ENCODE measurements at regions not wholly inside any gene's neighbourhood (a gene's known extent, or its start where the extent isn't known, plus 50 kb on each side); places are given as distances from the start of the nearest gene placed in this dataset.
"Not testable (repeated sequence)": the region's sequence is repeated elsewhere in the genome, so short reads cannot be mapped to it uniquely, and the experiment has no call there.

- DNase-seq (ENCODE audit: low spot score), result peak; percentile 70
These were observed 1232.3 kb upstream of the ZEB2 start for GRCh38 chr2:145752091-145752806.

GRCh38 chr2:145751629-145752028 is 1231.7 kb upstream of the ZEB2 start:
- DNase-seq (ENCODE audit: low spot score), result peak; percentile 46

GRCh38 chr2:145751155-145751554 is 1231.2 kb upstream of the ZEB2 start:
- no peak for DNase-seq (ENCODE audit: low spot score)

GRCh38 chr2:145750612-145751011 is 1230.7 kb upstream of the ZEB2 start:
- no peak for DNase-seq (ENCODE audit: low spot score)

GRCh38 chr2:145750144-145750543 is 1230.2 kb upstream of the ZEB2 start:
- DNase-seq (ENCODE audit: low spot score), result no peak

- DNase-seq (ENCODE audit: low spot score), result no peak
These were observed 1229.6 kb upstream of the ZEB2 start for GRCh38 chr2:145749556-145749955.

- no peak for DNase-seq (ENCODE audit: low spot score)
These were observed 1229.0 kb upstream of the ZEB2 start for GRCh38 chr2:145748927-145749326.

- DNase-seq (ENCODE audit: low spot score), result no peak
These were observed 1227.8 kb upstream of the ZEB2 start for GRCh38 chr2:145747715-145748114.

GRCh38 chr2:145745387-145745721 is 1225.4 kb upstream of the ZEB2 start:
- not testable (repeated sequence) for DNase-seq (ENCODE audit: low spot score)

- DNase-seq (ENCODE audit: low spot score), result peak; percentile 70
These were observed 1224.8 kb upstream of the ZEB2 start for GRCh38 chr2:145744541-145745386.

- DNase-seq (ENCODE audit: low spot score), result no peak
These were observed 1223.1 kb upstream of the ZEB2 start for GRCh38 chr2:145743011-145743410.

GRCh38 chr2:145741636-145742035 is 1221.7 kb upstream of the ZEB2 start:
- DNase-seq (ENCODE audit: low spot score), result no peak

GRCh38 chr2:145741181-145741580 is 1221.3 kb upstream of the ZEB2 start:
- DNase-seq (ENCODE audit: low spot score), result no peak

GRCh38 chr2:145740302-145740701 is 1220.4 kb upstream of the ZEB2 start:
- no peak for DNase-seq (ENCODE audit: low spot score)

GRCh38 chr2:145739681-145740080 is 1219.8 kb upstream of the ZEB2 start:
- DNase-seq (ENCODE audit: low spot score), result no peak

- no peak for DNase-seq (ENCODE audit: low spot score)
These were observed 1217.0 kb upstream of the ZEB2 start for GRCh38 chr2:145736871-145737270.

- DNase-seq (ENCODE audit: low spot score), result no peak
These were observed 1211.5 kb upstream of the ZEB2 start for GRCh38 chr2:145731467-145731866.

- DNase-seq (ENCODE audit: low spot score), result no peak
These were observed 1210.3 kb upstream of the ZEB2 start for GRCh38 chr2:145729993-145730770.

- no peak for DNase-seq (ENCODE audit: low spot score)
These were observed 1209.6 kb upstream of the ZEB2 start for GRCh38 chr2:145729481-145729880.

- DNase-seq (ENCODE audit: low spot score), result no peak
These were observed 1208.6 kb upstream of the ZEB2 start for GRCh38 chr2:145728511-145728910.

- no peak for DNase-seq (ENCODE audit: low spot score)
These were observed 1206.0 kb upstream of the ZEB2 start for GRCh38 chr2:145725876-145726275.

- DNase-seq (ENCODE audit: low spot score), result no peak
These were observed 1204.5 kb upstream of the ZEB2 start for GRCh38 chr2:145724311-145724898.
